ENCODE measurements at regions not wholly inside any gene's neighbourhood (a gene's known extent, or its start where the extent isn't known, plus 50 kb on each side); places are given as distances from the start of the nearest gene placed in this dataset.
"Not testable (repeated sequence)": the region's sequence is repeated elsewhere in the genome, so short reads cannot be mapped to it uniquely, and the experiment has no call there.

DNA sequence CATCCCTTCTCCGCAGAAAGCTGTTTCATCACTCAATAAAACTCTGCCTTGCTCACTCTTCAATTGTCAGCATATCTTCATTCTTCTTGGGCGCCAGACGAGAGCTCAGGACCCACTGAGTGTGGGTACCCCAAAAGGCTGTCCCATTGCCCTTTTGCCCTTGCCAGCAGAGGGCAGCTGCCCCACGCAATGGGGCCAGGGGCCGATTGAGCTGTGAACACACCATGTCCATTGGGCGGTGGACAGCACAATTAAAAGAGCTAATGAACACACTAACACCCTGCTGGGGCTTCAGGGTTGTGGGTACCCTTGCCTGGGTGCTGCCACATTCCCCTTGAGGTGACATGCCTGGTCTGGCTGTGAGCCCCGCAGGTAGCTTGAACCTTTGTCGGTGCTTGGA lies 487.2 kb upstream of the NUDT12 start:
- no peak for DNase-seq (ENCODE audit: low spot score)
- CTCF ChIA-PET (ENCODE audit: unreplicated experiment), result no interaction called here
- H3K4me1 ChIP-seq (ENCODE audit: insufficient read depth, low read length, poor library complexity, severe bottlenecking), result no peaks in the 10 kb centered on the region
- H3K27ac ChIP-seq (ENCODE audit: low read depth, low read length, poor library complexity, severe bottlenecking), result no peak overlapping the region
- intact Hi-C loops (cut with micrococcal nuclease; ENCODE audit: unreplicated experiment), result no loop called here
- H3K36me3 ChIP-seq (ENCODE audit: insufficient read depth, low read length), result no peaks in the 10 kb centered on the region
- H3K9me3 ChIP-seq (ENCODE audit: low read length), result no peaks in the 10 kb centered on the region
- H3K4me3 ChIP-seq (ENCODE audit: low read depth, low read length, poor library complexity, severe bottlenecking), result no peak overlapping the region
- H3K4me2 ChIP-seq (ENCODE audit: low read length), result no peak overlapping the region
- POLR2A ChIA-PET, result no interaction called here
- no peaks in the 10 kb centered on the region for H3K79me2 ChIP-seq (ENCODE audit: insufficient read depth, low read depth, low read length)
- H2AFZ ChIP-seq (ENCODE audit: low read length), result no peak overlapping the region
- no peak for TF ChIP-seq EZH2phosphoT487 (IDR thresholded peaks at IDR 0.05; ENCODE audit: borderline replicate concordance, low read depth, low read length)
- TF ChIP-seq, protein P1, sequence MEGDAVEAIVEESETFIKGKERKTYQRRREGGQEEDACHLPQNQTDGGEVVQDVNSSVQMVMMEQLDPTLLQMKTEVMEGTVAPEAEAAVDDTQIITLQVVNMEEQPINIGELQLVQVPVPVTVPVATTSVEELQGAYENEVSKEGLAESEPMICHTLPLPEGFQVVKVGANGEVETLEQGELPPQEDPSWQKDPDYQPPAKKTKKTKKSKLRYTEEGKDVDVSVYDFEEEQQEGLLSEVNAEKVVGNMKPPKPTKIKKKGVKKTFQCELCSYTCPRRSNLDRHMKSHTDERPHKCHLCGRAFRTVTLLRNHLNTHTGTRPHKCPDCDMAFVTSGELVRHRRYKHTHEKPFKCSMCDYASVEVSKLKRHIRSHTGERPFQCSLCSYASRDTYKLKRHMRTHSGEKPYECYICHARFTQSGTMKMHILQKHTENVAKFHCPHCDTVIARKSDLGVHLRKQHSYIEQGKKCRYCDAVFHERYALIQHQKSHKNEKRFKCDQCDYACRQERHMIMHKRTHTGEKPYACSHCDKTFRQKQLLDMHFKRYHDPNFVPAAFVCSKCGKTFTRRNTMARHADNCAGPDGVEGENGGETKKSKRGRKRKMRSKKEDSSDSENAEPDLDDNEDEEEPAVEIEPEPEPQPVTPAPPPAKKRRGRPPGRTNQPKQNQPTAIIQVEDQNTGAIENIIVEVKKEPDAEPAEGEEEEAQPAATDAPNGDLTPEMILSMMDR (conservative IDR thresholded peaks at IDR 0.05; ENCODE audit: low read length), result no peak
- no TSS peak for BruUV-seq (replicated peaks)
- H4K20me1 ChIP-seq (ENCODE audit: insufficient read depth, low read length), result no peaks in the 10 kb centered on the region
- H3K9me2 ChIP-seq (ENCODE audit: insufficient read depth, low read length), result no peaks in the 10 kb centered on the region

DNA sequence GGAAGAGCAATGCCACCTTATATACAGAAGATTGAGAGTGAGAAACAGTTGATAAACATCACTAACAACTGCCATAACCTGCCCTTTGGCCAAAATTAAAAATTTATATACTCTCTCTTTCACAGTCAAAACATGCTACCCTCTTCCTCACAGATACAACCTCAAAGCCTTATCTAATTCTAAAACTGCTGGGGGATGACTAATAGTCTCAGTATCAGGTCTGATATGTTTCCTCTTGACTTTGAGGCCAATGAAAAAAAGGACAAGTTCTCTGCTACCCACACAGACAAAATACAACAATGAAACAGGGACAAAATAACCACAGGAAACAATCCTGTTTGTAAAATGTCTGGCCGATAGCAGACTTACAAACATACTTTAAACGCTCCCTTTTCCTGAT lies 485.6 kb upstream of the NUDT12 start:
- Histone ChIP-seq H3K4me2 (ENCODE audit: low read length) (no peak overlapping the region), H4K20me1 (ENCODE audit: insufficient read depth, low read length) (no peaks in the 10 kb centered on the region), H3K27ac (ENCODE audit: low read depth, low read length, poor library complexity, severe bottlenecking) (no peak overlapping the region), H3K79me2 (ENCODE audit: insufficient read depth, low read depth, low read length) (no peaks in the 10 kb centered on the region), H3K36me3 (ENCODE audit: insufficient read depth, low read length) (no peaks in the 10 kb centered on the region), H3K4me1 (ENCODE audit: insufficient read depth, low read length, poor library complexity, severe bottlenecking) (no peaks in the 10 kb centered on the region), H3K9me3 (ENCODE audit: low read length) (no peaks in the 10 kb centered on the region), H3K4me3 (ENCODE audit: low read depth, low read length, poor library complexity, severe bottlenecking) (no peak overlapping the region), H3K9me2 (ENCODE audit: insufficient read depth, low read length) (no peaks in the 10 kb centered on the region), H2AFZ (ENCODE audit: low read length) (no peak overlapping the region)
- ChIA-PET POLR2A (no interaction called here), CTCF (ENCODE audit: unreplicated experiment) (no interaction called here)
- BruUV-seq (replicated peaks), result no TSS peak
- DNase-seq (ENCODE audit: low spot score), result no peak
- TF ChIP-seq EZH2phosphoT487 (IDR thresholded peaks at IDR 0.05; ENCODE audit: borderline replicate concordance, low read depth, low read length), result no peak
- TF ChIP-seq, protein P1 (conservative IDR thresholded peaks at IDR 0.05; ENCODE audit: low read length), result no peak
- intact Hi-C loops (cut with micrococcal nuclease; ENCODE audit: unreplicated experiment), result no loop called here

DNA sequence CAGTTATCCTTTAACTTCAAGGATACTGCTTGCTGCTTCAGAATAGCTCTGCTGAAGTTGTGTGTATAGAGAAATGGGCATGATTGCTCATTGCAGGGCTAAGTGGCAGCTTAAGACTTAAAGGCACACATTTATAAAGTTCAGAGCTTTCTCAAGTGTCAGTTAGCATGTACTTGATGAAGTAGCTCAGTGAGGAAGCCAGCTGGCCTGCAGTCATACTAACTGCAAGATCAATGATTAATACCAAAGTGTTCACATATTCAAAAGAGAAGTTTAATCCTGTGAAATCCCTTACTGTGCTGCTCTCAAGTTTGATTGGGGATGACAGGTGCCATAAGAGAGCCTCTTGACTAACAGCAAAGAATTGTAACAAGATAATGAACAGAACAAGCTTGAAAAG lies 483.4 kb upstream of the NUDT12 start:
- CTCF ChIA-PET (ENCODE audit: unreplicated experiment), result no interaction called here
- intact Hi-C loops (cut with micrococcal nuclease; ENCODE audit: unreplicated experiment), result no loop called here

DNA sequence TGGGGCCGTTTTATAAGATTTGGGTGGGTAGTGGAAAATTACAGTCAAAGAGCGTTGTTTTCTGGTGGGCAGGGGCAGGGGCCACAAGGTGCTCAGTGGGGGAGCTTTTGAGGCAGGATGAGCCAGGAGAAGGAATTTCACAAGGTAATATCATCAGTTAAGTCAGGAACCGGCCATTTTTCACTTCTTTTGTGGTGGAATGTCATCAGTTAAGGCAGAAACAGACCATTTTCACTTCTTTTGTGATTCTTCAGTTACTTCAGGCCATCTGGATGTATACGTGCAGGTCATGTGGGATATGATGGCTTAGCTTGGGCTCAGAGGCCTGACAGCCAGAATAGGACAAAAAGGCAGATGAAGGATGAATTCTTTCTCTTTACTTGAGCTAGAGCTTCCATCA lies 477.3 kb upstream of the NUDT12 start:
- H2AFZ ChIP-seq (ENCODE audit: low read length); H3K4me1 ChIP-seq (ENCODE audit: insufficient read depth, low read length, poor library complexity, severe bottlenecking); H3K4me2 ChIP-seq (ENCODE audit: low read length); H3K79me2 ChIP-seq (ENCODE audit: insufficient read depth, low read depth, low read length); H4K20me1 ChIP-seq (ENCODE audit: insufficient read depth, low read length); DNase-seq (ENCODE audit: low spot score); BruUV-seq (replicated peaks); POLR2A ChIA-PET; H3K9me2 ChIP-seq (ENCODE audit: insufficient read depth, low read length); H3K4me3 ChIP-seq (ENCODE audit: low read depth, low read length, poor library complexity, severe bottlenecking); H3K36me3 ChIP-seq (ENCODE audit: insufficient read depth, low read length); intact Hi-C loops (cut with micrococcal nuclease; ENCODE audit: unreplicated experiment); H3K9me3 ChIP-seq (ENCODE audit: low read length); CTCF ChIA-PET (ENCODE audit: unreplicated experiment); H3K27ac ChIP-seq (ENCODE audit: low read depth, low read length, poor library complexity, severe bottlenecking): not testable (repeated sequence)

More for the DNA sequence above, 483.4 kb upstream of the NUDT12 start:
- H3K4me2 ChIP-seq (ENCODE audit: low read length), result no peak overlapping the region
- H4K20me1 ChIP-seq (ENCODE audit: insufficient read depth, low read length), result no peaks in the 10 kb centered on the region
- H3K9me3 ChIP-seq (ENCODE audit: low read length), result no peaks in the 10 kb centered on the region
- H3K27ac ChIP-seq (ENCODE audit: low read depth, low read length, poor library complexity, severe bottlenecking), result no peak overlapping the region
- no TSS peak for BruUV-seq (replicated peaks)
- POLR2A ChIA-PET, result interaction anchor here (0.6 to 1.2 kb wide), 3 partner anchors 8 to 294 kb away, joined by 3 to 4 read pairs (median 4); no protein-coding TSS in a partner anchor
- no peak for TF ChIP-seq EZH2phosphoT487 (IDR thresholded peaks at IDR 0.05; ENCODE audit: borderline replicate concordance, low read depth, low read length)
- TF ChIP-seq, protein P1 (conservative IDR thresholded peaks at IDR 0.05; ENCODE audit: low read length), result no peak
- DNase-seq (ENCODE audit: low spot score), result no peak
- H3K36me3 ChIP-seq (ENCODE audit: insufficient read depth, low read length), result no peaks in the 10 kb centered on the region
- H2AFZ ChIP-seq (ENCODE audit: low read length), result no peak overlapping the region
- H3K4me1 ChIP-seq (ENCODE audit: insufficient read depth, low read length, poor library complexity, severe bottlenecking), result no peaks in the 10 kb centered on the region
- H3K79me2 ChIP-seq (ENCODE audit: insufficient read depth, low read depth, low read length), result no peaks in the 10 kb centered on the region
- no peaks in the 10 kb centered on the region for H3K9me2 ChIP-seq (ENCODE audit: insufficient read depth, low read length)
- no peak overlapping the region for H3K4me3 ChIP-seq (ENCODE audit: low read depth, low read length, poor library complexity, severe bottlenecking)

DNA sequence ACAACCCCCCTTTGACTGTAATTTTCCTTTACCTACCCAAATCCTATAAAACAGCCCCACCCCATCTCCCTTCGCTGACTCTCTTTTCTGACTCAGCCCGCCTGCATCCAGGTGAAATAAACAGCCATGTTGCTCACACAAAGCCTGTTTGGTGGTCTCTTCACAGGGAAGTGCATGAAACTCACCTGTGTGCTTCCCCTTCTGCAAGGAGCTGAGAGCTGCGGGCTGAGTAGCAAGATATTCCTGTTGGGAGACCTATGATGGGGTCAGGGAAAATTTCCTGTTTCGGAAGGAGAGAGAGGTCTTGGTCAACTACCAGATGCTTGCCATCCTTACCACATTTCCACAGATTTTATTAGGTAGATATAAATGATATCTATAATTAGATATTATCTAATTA lies 474.5 kb upstream of the NUDT12 start:
- H3K4me2 ChIP-seq (ENCODE audit: low read length); intact Hi-C loops (cut with micrococcal nuclease; ENCODE audit: unreplicated experiment); H4K20me1 ChIP-seq (ENCODE audit: insufficient read depth, low read length); H2AFZ ChIP-seq (ENCODE audit: low read length); CTCF ChIA-PET (ENCODE audit: unreplicated experiment); H3K36me3 ChIP-seq (ENCODE audit: insufficient read depth, low read length); BruUV-seq (replicated peaks); H3K9me3 ChIP-seq (ENCODE audit: low read length); H3K4me1 ChIP-seq (ENCODE audit: insufficient read depth, low read length, poor library complexity, severe bottlenecking); H3K4me3 ChIP-seq (ENCODE audit: low read depth, low read length, poor library complexity, severe bottlenecking); DNase-seq (ENCODE audit: low spot score); H3K27ac ChIP-seq (ENCODE audit: low read depth, low read length, poor library complexity, severe bottlenecking); H3K79me2 ChIP-seq (ENCODE audit: insufficient read depth, low read depth, low read length); H3K9me2 ChIP-seq (ENCODE audit: insufficient read depth, low read length); POLR2A ChIA-PET: not testable (repeated sequence)
